NT2/D1 (cell line): ENCODE measurements at regions not wholly inside any gene's neighbourhood (a gene's known extent, or its start where the extent isn't known, plus 50 kb on each side); places are given as distances from the start of the nearest gene placed in this dataset.

ENCODE experiments used
- DNase-seq: peaks from one replicate; pipeline ENCODE4 v3.0.0-alpha.2; 2011; ENCODE audit warnings: low read depth, low spot score
- H3K27me3 ChIP-seq: 2 replicates; pipeline ENCODE4 v1.6.0; 2011; ENCODE audit warnings: mild to moderate bottlenecking; ENCODE audit not compliant: insufficient read length, insufficient read depth
- H3K36me3 ChIP-seq: 2 replicates; pipeline ENCODE4 v1.6.1; 2011; ENCODE audit warnings: mild to moderate bottlenecking, low read length, mixed read lengths; ENCODE audit not compliant: insufficient read depth, insufficient read length
- H3K4me1 ChIP-seq: 2 replicates; pipeline ENCODE4 v1.5.1; 2011; ENCODE audit not compliant: insufficient read depth, insufficient read length
- H3K4me3 ChIP-seq: 2 replicates; pipeline ENCODE4 v1.5.1; 2011; ENCODE audit warnings: low read depth; ENCODE audit not compliant: insufficient read length
- H3K9ac ChIP-seq: 2 replicates; pipeline ENCODE4 v1.6.0; 2011; ENCODE audit warnings: low read depth; ENCODE audit not compliant: insufficient read length
- H3K9me3 ChIP-seq: 2 replicates; pipeline ENCODE4 v1.5.1; 2011; ENCODE audit warnings: mild to moderate bottlenecking, low read length; ENCODE audit not compliant: insufficient read depth
- SUZ12 ChIP-seq: IDR thresholded peaks from 2 replicates; pipeline ENCODE4 v1.6.1; 2011; ENCODE audit not compliant: insufficient read length, insufficient read depth; ENCODE audit errors: extremely low read depth
- YY1 ChIP-seq: IDR thresholded peaks from 2 replicates; pipeline ENCODE4 v1.6.1; 2011; ENCODE audit not compliant: insufficient read length, insufficient read depth
- ZNF274 ChIP-seq: IDR thresholded peaks from 2 replicates; pipeline ENCODE4 v1.6.1; 2011; ENCODE audit warnings: mild to moderate bottlenecking, low read depth, low read length

GRCh38 chr13:34884366-34884765 is 57.7 kb upstream of the NBEA start:
- TF ChIP-seq SUZ12 (no peak), ZNF274 (no peak), YY1 (no peak)

GRCh38 chr13:34886121-34886875 is 55.8 kb upstream of the NBEA start:
- Histone ChIP-seq H3K9me3 (no peaks in the 10 kb centered on the region), H3K4me3 (no peak overlapping the region), H3K36me3 (no peaks in the 10 kb centered on the region), H3K4me1 (no peaks in the 10 kb centered on the region), H3K9ac (no peak overlapping the region), H3K27me3 (no peaks in the 10 kb centered on the region)
- DNase-seq: no peak
- TF ChIP-seq YY1: no peak
- TF ChIP-seq ZNF274: no peak
- TF ChIP-seq SUZ12: no peak

More at GRCh38 chr13:34884366-34884765, 57.7 kb upstream of the NBEA start:
- no peaks in the 10 kb centered on the region for H3K27me3 ChIP-seq
- H3K36me3 ChIP-seq: no peaks in the 10 kb centered on the region
- no peak for DNase-seq
- H3K9me3 ChIP-seq: no peaks in the 10 kb centered on the region
- no peak overlapping the region for H3K4me3 ChIP-seq
- no peak overlapping the region for H3K9ac ChIP-seq
- no peaks in the 10 kb centered on the region for H3K4me1 ChIP-seq

GRCh38 chr13:34886987-34887386 is 55.1 kb upstream of the NBEA start:
- DNase-seq: no peak
- H3K36me3 ChIP-seq: no peaks in the 10 kb centered on the region
- no peaks in the 10 kb centered on the region for H3K27me3 ChIP-seq
- no peaks in the 10 kb centered on the region for H3K4me1 ChIP-seq
- TF ChIP-seq YY1 (no peak), SUZ12 (no peak), ZNF274 (no peak)
- no peak overlapping the region for H3K9ac ChIP-seq
- H3K4me3 ChIP-seq: no peak overlapping the region
- H3K9me3 ChIP-seq: no peaks in the 10 kb centered on the region
